VCaP (cell line): ENCODE measurements at regions not wholly inside any gene's neighbourhood (a gene's known extent, or its start where the extent isn't known, plus 50 kb on each side); places are given as distances from the start of the nearest gene placed in this dataset.

Source experiments
- H3K27ac ChIP-seq: fragments of 450-650 bp; 2 replicates; pipeline ENCODE4 v1.5.1; 2017
- TF ChIP-seq, protein P1 (sequence below): fragments of 450-650 bp; conservative IDR thresholded peaks from 2 replicates; pipeline ENCODE4 v1.5.1; 2017; ENCODE audit warnings: mild to moderate bottlenecking, moderate library complexity

DNA sequence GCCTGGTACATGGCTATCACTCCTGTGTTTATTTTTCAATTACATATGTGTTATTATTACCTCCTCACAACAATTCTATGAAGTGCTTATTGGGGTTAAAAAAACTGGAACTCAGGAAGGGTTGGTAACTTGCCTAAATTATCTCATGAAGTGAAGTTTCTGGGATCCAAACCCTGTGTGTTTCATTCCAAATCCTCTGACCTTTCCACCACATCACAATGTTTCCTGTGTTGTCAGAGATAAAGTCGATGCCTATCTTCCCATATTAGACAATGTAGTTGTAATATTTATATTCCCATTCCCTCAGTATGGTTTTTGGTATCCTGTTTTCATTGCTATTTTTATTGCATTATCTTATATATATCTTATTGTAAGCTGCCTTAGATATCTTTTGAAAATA, 269.1 kb upstream of the CFAP20DC start:
- TF ChIP-seq, protein P1, sequence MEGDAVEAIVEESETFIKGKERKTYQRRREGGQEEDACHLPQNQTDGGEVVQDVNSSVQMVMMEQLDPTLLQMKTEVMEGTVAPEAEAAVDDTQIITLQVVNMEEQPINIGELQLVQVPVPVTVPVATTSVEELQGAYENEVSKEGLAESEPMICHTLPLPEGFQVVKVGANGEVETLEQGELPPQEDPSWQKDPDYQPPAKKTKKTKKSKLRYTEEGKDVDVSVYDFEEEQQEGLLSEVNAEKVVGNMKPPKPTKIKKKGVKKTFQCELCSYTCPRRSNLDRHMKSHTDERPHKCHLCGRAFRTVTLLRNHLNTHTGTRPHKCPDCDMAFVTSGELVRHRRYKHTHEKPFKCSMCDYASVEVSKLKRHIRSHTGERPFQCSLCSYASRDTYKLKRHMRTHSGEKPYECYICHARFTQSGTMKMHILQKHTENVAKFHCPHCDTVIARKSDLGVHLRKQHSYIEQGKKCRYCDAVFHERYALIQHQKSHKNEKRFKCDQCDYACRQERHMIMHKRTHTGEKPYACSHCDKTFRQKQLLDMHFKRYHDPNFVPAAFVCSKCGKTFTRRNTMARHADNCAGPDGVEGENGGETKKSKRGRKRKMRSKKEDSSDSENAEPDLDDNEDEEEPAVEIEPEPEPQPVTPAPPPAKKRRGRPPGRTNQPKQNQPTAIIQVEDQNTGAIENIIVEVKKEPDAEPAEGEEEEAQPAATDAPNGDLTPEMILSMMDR: no peak

DNA sequence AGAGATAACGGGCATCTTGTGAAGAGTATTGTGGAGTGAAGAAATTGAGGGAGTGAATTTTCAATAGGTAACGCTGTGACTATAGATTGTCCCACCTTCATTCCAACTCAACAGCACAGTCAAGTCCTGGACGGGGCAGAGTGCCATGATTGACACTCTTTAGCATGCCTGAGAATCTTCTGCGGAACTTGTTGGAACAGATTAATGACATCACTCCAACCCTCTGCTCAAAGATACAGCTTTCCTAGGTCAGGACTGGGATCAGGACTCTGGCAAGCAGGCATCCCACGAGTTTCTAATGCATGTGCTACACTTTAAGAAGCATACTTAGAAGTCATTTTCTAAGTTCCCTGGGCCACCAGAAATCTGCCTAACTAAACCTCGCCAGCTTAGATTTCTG, 267.6 kb upstream of the CFAP20DC start:
- no peak overlapping the region for H3K27ac ChIP-seq
- TF ChIP-seq, protein P1: no peak

More for the DNA sequence above, 269.1 kb upstream of the CFAP20DC start:
- peak overlapping the region; percentile 80 for H3K27ac ChIP-seq

DNA sequence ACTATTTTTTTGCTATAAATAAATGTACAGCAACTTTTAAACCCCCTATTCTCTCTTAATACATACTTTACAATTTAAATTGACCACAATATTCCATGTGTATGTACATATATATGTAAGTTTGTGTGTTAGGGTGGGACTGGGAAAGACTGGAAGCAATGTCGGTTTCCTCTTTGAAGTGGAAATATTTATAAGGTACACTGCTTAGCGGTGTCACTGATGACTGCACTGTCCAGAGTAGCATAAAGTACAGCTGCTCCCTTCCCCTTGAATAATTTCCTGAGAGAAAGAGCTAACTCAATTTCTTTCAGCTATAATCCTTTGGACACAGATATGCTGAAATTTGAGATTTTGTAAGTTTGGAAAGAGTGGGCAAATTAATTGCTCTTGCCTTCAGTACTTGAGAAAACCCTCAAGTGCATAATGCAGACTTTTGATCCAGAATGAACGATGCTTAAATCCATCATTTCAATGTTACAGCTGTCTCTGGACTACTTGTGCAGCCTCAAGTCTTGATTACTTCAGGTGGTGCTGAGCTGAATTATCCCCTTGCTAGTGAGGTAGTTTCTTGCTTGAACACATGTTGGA, 267.0 kb upstream of the CFAP20DC start:
- TF ChIP-seq, protein P1: no peak
- H3K27ac ChIP-seq: no peak overlapping the region

- TF ChIP-seq, protein P1: peak; percentile 79
Observed at GRCh38 chr3:59313365-59313764, 263.5 kb upstream of the CFAP20DC start.

GRCh38 chr3:59311231-59311630, 261.4 kb upstream of the CFAP20DC start:
- H3K27ac ChIP-seq: no peak overlapping the region
- TF ChIP-seq, protein P1: no peak

More at GRCh38 chr3:59313365-59313764, 263.5 kb upstream of the CFAP20DC start:
- no peak overlapping the region for H3K27ac ChIP-seq

DNA sequence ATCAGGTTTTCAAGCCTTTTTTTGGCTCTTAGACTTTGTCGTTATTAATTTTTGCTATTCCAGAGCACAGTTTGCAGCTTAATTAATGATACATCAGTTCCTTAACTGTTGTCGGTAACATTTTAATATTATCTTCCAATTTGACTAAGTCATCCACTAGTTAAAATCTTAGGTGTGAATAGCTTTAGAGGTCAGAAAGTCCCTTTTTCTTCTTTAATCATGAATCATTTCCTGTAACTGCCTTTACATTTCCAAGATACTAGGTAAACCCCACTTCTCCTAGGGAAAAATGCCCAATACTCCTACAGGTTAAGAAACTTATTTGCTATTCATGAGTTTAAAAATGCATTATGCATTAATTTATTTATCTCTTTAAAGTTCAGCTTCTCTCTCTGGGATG, 260.9 kb upstream of the CFAP20DC start:
- TF ChIP-seq, protein P1: no peak
- no peak overlapping the region for H3K27ac ChIP-seq

DNA sequence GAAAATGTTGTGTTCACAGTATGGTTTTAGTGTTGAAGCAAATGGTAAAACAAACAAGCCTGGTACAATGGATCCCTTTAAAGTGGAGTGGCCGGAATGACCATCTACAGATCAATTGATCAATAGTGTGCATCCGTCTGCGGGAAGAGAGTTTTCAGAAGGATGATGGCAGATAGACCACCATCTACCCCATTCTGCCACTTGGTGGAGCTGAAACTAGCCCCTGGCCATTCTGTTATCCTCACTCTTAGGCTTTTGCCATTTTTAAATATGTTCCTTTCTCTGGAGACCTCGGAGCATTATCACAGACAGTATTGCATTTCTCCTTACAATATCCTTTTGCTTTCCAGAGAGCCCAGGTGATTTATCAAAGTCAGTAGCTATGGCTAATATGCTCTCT, 258.9 kb upstream of the CFAP20DC start:
- TF ChIP-seq, protein P1: no peak
- no peak overlapping the region for H3K27ac ChIP-seq
